ENCODE measurements at regions not wholly inside any gene's neighbourhood (a gene's known extent, or its start where the extent isn't known, plus 50 kb on each side); places are given as distances from the start of the nearest gene placed in this dataset.

DNA sequence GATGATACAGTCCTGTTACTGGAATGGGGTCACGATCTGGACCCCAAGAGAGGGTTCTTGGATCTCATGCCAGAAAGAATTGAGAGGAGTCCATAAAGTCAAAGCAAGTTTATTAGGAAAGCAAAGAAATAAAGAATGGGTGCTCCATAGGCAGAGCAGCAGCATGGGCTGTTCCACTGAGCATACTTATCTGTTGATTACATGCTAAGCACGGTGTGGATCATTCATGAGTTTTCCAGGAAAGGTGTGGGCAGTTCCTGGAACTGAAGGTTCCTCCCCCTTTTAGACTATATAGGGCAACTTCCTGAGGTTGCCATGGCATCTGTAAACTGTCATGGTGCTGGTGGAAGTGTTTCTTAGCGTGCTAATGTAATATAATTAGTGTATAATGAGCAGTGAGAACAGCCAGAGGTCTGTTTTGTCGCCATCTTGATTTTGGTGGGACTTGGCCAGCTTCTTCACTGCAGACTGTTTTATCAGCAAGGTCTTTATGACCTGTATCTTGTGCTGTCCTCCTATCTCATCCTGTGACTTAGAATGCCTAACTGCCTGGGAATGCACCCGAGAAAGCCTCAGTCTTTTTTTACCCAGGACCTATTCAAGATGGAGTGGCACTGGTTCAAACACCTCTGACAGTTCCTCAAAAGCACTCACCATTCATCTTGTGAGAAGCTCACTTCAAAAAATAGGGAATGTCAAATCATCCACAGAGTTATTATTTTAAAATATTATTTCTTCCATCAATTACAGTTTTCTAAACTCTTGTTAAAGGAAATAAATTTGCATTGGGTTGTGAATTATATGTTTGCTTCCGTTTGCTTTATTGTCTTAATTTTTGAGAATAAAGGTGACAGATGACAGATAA lies 1358.8 kb upstream of the TMEM132C start:
- Histone ChIP-seq H3K9me2 (ENCODE audit: insufficient read depth, low read length) (no peaks in the 10 kb centered on the region), H3K79me2 (ENCODE audit: insufficient read depth, low read depth, low read length) (no peaks in the 10 kb centered on the region), H3K4me2 (ENCODE audit: low read length) (no peak overlapping the region), H4K20me1 (ENCODE audit: insufficient read depth, low read length) (no peaks in the 10 kb centered on the region), H3K9me3 (ENCODE audit: low read length) (no peaks in the 10 kb centered on the region), H3K27ac (ENCODE audit: low read depth, low read length, poor library complexity, severe bottlenecking) (no peak overlapping the region), H3K4me1 (ENCODE audit: insufficient read depth, low read length, poor library complexity, severe bottlenecking) (no peaks in the 10 kb centered on the region), H3K36me3 (ENCODE audit: insufficient read depth, low read length) (no peaks in the 10 kb centered on the region), H3K4me3 (ENCODE audit: low read depth, low read length, poor library complexity, severe bottlenecking) (no peak overlapping the region), H2AFZ (ENCODE audit: low read length) (no peak overlapping the region)
- no peak for TF ChIP-seq EZH2phosphoT487 (IDR thresholded peaks at IDR 0.05; ENCODE audit: borderline replicate concordance, low read depth, low read length)
- TF ChIP-seq, protein P1, sequence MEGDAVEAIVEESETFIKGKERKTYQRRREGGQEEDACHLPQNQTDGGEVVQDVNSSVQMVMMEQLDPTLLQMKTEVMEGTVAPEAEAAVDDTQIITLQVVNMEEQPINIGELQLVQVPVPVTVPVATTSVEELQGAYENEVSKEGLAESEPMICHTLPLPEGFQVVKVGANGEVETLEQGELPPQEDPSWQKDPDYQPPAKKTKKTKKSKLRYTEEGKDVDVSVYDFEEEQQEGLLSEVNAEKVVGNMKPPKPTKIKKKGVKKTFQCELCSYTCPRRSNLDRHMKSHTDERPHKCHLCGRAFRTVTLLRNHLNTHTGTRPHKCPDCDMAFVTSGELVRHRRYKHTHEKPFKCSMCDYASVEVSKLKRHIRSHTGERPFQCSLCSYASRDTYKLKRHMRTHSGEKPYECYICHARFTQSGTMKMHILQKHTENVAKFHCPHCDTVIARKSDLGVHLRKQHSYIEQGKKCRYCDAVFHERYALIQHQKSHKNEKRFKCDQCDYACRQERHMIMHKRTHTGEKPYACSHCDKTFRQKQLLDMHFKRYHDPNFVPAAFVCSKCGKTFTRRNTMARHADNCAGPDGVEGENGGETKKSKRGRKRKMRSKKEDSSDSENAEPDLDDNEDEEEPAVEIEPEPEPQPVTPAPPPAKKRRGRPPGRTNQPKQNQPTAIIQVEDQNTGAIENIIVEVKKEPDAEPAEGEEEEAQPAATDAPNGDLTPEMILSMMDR (conservative IDR thresholded peaks at IDR 0.05; ENCODE audit: low read length), result no peak
- intact Hi-C loops (cut with micrococcal nuclease; ENCODE audit: unreplicated experiment), result no loop called here
- ChIA-PET CTCF (ENCODE audit: unreplicated experiment) (no interaction called here), POLR2A (no interaction called here)
- no TSS peak for BruUV-seq (replicated peaks)
- no peak for DNase-seq (ENCODE audit: low spot score)

DNA sequence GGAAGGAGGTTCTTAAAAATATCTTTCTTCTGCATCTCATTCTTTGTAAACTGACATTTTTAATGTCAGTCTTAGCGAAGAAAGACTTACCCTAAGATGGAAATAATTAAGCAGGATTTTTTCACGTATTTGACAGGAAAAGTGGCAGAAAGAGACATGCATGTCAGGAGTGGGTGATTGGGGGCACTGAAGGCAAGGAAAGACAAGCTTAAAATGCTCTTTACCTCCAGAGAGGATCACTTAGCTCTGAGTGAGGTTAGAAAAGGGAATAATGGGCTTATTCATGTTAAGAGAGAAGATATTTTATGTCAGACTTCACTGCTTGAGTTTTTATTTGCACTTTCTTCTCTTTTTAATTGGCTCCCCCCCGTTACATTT lies 1358.2 kb upstream of the TMEM132C start:
- ChIA-PET POLR2A (no interaction called here), CTCF (ENCODE audit: unreplicated experiment) (no interaction called here)
- no peak for DNase-seq (ENCODE audit: low spot score)
- H4K20me1 ChIP-seq (ENCODE audit: insufficient read depth, low read length), result no peaks in the 10 kb centered on the region
- no peaks in the 10 kb centered on the region for H3K9me2 ChIP-seq (ENCODE audit: insufficient read depth, low read length)
- H3K9me3 ChIP-seq (ENCODE audit: low read length), result no peaks in the 10 kb centered on the region
- no peaks in the 10 kb centered on the region for H3K79me2 ChIP-seq (ENCODE audit: insufficient read depth, low read depth, low read length)
- no peak overlapping the region for H2AFZ ChIP-seq (ENCODE audit: low read length)
- H3K4me3 ChIP-seq (ENCODE audit: low read depth, low read length, poor library complexity, severe bottlenecking), result no peak overlapping the region
- H3K36me3 ChIP-seq (ENCODE audit: insufficient read depth, low read length), result no peaks in the 10 kb centered on the region
- no peak overlapping the region for H3K4me2 ChIP-seq (ENCODE audit: low read length)
- no peaks in the 10 kb centered on the region for H3K4me1 ChIP-seq (ENCODE audit: insufficient read depth, low read length, poor library complexity, severe bottlenecking)
- TF ChIP-seq EZH2phosphoT487 (IDR thresholded peaks at IDR 0.05; ENCODE audit: borderline replicate concordance, low read depth, low read length), result no peak
- TF ChIP-seq, protein P1 (conservative IDR thresholded peaks at IDR 0.05; ENCODE audit: low read length), result no peak
- H3K27ac ChIP-seq (ENCODE audit: low read depth, low read length, poor library complexity, severe bottlenecking), result no peak overlapping the region
- BruUV-seq (replicated peaks), result no TSS peak
- intact Hi-C loops (cut with micrococcal nuclease; ENCODE audit: unreplicated experiment), result no loop called here

DNA sequence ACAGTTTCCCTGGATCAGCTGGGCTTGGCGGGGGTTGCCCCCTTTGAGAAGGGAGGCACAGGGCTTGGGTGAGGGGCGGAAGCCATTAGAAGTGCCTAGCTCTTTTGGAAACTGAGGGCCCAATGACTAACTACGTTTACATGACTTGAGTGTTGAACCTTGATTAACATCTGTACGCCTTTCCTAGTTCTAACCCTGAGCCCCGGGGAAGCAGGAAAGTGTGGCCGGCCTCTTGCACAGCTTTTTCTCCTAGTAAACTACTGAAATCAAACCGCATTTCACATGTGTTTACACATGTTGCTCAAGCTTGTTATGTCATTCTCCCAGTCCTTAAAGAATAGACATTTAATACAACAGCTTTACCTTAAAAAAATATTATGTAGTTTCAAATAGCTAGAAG lies 1356.4 kb upstream of the TMEM132C start:
- intact Hi-C loops (cut with micrococcal nuclease; ENCODE audit: unreplicated experiment), result no loop called here
- DNase-seq (ENCODE audit: low spot score), result no peak
- Histone ChIP-seq H3K4me3 (ENCODE audit: low read depth, low read length, poor library complexity, severe bottlenecking) (no peak overlapping the region), H3K36me3 (ENCODE audit: insufficient read depth, low read length) (no peaks in the 10 kb centered on the region), H3K27ac (ENCODE audit: low read depth, low read length, poor library complexity, severe bottlenecking) (no peak overlapping the region), H3K4me2 (ENCODE audit: low read length) (no peak overlapping the region), H4K20me1 (ENCODE audit: insufficient read depth, low read length) (no peaks in the 10 kb centered on the region), H3K4me1 (ENCODE audit: insufficient read depth, low read length, poor library complexity, severe bottlenecking) (no peaks in the 10 kb centered on the region), H3K79me2 (ENCODE audit: insufficient read depth, low read depth, low read length) (no peaks in the 10 kb centered on the region), H3K9me2 (ENCODE audit: insufficient read depth, low read length) (no peaks in the 10 kb centered on the region), H2AFZ (ENCODE audit: low read length) (no peak overlapping the region), H3K9me3 (ENCODE audit: low read length) (no peaks in the 10 kb centered on the region)
- ChIA-PET POLR2A (interaction anchor here (1.1 kb wide), 1 partner anchor 17 kb away, joined by 3 read pairs; no protein-coding TSS in a partner anchor), CTCF (ENCODE audit: unreplicated experiment) (interaction anchor here (0.6 kb wide), 1 partner anchor 1409 kb away, joined by 12 read pairs; no protein-coding TSS in a partner anchor)
- TF ChIP-seq, protein P1 (conservative IDR thresholded peaks at IDR 0.05; ENCODE audit: low read length), result no peak
- no peak for TF ChIP-seq EZH2phosphoT487 (IDR thresholded peaks at IDR 0.05; ENCODE audit: borderline replicate concordance, low read depth, low read length)
- BruUV-seq (replicated peaks), result no TSS peak
